Fibroblast of skin of back (primary cell): ENCODE measurements at regions not wholly inside any gene's neighbourhood (a gene's known extent, or its start where the extent isn't known, plus 50 kb on each side); places are given as distances from the start of the nearest gene placed in this dataset.
"Not testable (repeated sequence)": the region's sequence is repeated elsewhere in the genome, so short reads cannot be mapped to it uniquely, and the experiment has no call there.

Experiments
- DNase-seq: peaks from one replicate; pipeline ENCODE4 v3.0.0-alpha.2; 2013

DNA sequence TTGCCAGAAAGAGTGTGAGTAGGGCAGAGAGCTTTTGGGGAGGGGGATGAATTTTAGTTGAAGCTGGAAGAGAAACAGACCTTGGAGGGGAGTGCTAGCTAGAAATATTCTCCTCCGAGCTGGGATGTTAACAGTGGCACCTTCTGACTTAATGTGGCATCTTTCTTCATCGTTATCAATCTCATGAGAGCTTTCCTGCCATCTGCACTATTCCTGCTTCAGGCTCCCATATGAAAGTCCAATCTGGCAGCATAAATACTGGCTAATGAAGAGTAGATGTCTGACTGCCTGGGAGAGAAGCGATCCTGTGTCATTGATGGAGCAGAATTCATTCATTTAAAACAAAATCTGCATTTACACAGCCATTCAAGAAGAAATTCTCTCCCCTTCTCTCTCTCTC lies 284.5 kb downstream of the TMEM38B start:
- no peak for DNase-seq

GRCh38 chr9:105979290-105979689 lies 284.9 kb downstream of the TMEM38B start:
- no peak for DNase-seq

DNA sequence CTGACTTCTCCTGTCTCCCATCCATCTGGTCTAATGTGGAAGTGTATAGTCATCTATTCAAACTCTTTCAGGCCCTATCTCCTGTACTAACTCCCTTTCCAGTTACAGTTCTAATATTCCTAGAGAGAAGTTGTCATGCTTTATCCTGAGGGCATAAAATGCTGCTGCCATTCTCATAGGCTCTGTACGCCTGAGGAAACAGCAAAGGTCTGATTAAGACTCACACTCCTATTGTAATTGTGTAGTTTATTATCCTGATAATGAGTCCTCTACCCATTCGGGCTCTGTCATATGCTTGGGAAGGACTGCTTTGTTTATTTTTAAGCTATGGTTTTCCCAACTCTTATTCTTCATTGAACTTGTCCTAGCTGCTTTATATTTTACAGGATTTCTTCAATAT lies 290.4 kb downstream of the TMEM38B start:
- DNase-seq = no peak

GRCh38 chr9:105993116-105993854 lies 298.9 kb downstream of the TMEM38B start:
- DNase-seq = no peak

DNA sequence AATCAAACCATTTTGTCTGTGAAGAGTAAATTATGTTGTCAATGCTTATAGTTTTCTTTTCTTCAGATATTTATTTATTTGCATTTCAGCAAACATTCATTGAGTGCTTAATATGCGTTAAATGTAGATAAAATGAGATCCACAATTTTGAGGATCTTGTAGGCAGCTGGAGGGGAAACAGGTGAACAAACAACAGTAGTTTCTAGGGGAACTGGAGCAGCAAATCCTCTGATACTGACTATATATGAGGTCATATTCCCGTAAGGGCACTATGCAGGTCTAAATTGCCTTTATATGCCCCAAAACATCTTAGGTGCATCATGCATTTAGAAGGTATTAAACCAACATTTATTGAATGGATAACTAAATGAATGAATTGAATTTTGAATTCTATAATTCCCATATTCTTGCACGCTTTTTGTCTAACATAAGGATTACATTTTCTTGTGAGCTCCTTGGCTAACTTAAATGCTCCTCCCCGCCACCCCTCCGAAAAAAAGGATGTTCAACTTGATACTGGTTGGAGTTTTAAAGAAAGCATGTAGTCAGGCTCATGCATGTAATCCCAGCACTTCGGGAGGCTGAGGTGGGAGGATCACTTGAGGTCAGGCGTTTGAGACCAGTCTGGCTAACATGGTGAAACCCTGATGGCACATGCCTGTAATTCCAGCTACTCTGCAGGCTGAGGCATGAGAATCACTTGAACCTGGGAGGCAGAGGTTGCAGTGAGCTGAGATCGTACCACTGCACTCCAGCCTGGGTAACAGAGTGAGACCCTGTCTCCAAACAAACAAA lies 299.8 kb downstream of the TMEM38B start:
- DNase-seq = no peak

- DNase-seq = peak; percentile 52
Observed at GRCh38 chr9:105994970-105995369, 300.6 kb downstream of the TMEM38B start.

- DNase-seq = no peak
Observed at GRCh38 chr9:106017198-106017740, 322.9 kb downstream of the TMEM38B start.

DNA sequence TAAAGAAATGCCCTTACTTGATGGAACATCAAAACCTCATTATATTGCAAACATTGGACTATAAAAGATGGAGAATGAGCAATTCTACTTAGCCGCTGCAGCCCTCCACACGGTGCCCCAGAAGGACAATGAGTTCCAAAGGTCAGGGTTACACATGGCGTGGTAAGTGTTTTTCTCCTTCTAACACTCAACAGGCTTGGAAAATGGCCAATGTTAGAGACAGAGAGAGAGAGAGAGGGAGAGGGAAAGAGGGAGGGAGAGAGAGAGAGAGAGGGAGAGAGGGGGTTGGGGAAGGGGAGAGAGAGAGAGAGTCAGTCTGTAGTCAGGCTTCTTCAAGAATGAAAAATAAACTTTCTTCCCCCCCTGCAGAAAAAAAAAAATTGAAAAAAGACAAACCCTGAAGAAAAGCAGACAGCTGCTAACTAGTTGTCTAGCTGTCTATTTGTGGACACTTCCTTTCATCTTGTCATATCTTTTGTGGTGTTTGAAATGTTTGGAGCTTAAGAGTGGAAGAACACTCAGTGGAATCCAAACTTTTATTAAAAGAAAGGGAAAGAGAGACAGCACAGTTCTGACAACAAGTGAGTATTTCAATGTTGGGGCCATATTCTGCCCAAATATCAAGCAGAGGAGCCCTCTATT lies 324.8 kb downstream of the TMEM38B start:
- DNase-seq = no peak

GRCh38 chr9:106019702-106020101 lies 325.4 kb downstream of the TMEM38B start:
- DNase-seq = no peak

DNA sequence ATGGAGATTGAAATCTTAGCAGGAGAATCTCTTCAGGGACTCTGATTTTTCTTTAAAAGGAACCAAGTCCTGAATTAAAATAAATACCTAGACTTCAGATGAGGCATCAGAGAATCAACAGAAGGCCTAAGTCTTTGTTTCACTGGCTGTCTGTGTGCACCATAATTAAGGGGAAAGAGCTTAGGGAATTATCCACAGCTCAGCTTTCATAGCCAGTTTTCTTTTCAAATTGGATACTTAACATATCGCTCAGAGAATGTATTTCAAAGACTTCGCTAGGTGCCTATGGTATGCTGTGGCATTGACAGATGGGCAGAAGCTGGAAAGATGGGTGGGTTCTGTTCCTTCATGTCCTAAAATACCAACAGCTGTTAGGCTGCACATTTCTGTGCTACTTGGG lies 325.8 kb downstream of the TMEM38B start:
- no peak for DNase-seq

GRCh38 chr9:106023455-106023854 lies 329.1 kb downstream of the TMEM38B start:
- DNase-seq = no peak

DNA sequence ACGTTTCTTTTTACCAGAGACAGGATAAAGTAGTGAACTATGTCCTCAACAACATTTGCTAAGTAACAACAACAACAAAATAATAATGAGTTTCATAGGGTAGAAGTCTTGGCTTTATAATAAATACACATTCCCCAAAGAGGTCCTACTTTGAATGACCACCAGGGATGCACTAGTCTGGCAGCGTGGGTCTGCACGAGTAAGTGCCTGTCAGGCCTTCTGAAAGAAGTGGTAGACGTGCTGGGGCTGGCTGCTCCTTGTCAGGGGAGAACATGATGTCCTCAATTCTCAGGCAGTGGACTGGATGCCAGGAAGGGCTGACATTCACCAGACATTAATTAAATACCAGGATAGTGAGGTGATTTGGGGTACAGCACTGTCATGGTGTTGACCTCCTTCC lies 331.1 kb downstream of the TMEM38B start:
- no peak for DNase-seq

DNA sequence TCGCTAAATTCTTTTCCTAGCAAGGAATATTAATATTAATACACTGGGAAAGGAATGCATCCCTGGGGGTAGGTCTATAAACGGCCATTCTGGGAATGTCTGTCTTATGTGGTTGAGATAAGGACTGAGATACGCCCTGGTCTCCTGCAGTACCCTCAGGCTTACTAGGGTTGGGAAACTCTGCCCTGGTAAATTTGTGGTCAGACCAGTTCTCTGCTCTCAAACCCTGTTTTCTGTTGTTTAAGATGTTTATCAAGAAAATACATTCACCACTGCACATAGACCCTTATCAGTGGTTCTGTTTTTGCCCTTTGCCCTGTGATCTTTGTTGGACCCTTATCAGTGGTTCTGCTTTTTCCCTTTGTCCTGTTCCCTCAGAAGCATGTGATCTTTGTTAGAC lies 335.8 kb downstream of the TMEM38B start:
- not testable (repeated sequence) for DNase-seq

- DNase-seq = no peak
Observed at GRCh38 chr9:106032978-106033377, 338.6 kb downstream of the TMEM38B start.

DNA sequence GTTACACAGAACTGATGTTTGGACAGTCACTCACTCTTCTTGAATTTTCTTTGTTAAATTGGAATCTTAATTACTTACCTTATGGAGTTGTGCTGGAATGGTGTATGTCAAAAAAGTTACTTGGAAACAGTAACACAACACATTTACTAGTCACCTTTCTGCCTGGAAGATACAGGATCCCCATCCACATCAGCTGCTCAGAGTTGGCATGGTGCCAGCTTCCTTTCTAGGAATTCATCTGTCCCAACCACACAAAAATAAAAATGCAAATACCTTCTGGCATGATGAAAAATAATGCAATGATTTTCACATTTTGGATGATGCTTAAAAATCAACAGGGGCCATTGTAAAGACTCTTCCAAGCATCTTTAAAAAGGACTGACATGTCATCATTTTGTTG lies 341.5 kb downstream of the TMEM38B start:
- no peak for DNase-seq

DNA sequence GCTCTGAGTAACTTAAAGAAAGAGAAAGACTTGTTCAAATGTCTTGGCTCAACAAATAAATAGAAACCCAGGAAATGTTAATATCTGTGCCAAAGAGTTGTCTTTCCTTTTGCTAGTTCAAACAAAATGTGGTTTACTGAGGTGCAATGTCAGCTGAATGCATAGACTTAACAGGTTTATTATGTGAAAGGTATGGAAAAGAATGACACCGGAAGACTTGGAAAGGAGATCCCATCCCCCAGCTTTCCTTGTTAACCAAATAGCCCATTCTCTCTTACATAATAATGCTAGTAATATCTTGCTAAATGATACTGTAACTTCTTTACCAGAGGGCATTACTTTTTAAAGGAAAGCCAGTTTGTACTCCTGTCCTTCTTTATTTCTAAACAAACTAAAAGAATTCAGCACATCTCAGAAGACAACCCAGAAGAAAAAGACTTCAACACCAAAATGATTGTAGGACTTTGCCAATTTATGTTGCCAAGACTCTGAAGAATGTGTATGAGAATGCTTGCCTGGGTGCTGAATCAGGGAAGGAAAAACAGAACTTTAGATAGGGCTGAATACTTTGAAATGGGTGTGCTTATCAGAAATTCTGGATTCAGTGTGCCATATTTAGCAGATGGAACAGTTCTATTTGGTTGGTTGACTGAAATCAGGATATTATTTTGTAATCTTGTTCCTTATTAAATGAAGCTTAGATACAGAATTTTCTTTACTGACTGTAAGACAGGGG lies 344.1 kb downstream of the TMEM38B start:
- DNase-seq = peak; percentile 3

DNA sequence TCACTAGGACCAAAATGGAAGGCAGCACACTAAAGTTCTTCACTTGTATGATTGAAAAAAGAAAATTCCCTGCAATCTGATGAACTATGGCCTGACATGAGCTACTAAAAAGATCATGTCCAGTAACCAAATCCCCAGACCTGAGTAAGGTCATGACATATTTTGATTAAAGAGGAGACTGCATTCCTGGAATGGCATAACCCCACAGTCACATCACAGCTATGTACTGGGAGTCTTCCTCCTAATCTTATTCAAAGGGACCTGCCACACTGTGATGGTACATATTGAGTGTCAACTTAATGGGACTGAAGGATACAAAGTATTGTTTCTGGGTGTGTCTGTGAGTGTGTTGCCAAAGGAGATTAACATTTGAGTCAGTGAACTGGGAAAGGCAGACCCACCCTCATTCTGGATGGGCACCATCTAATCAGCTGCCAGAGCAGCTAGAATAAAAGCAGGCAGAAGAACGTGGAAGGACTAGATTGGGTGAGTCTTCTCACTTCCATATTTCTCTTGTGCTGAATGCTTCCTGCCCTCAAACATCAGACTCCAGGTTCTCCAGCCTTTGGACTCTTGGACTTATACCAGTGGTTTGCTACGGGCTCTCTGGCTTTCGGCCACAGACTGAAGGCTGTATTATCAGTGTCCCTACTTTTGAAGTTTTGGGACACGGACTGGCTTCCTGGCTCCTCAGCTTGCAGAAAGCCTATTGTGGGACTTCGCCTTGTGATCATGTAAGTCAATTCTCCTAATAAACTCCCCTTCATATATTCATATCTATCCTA lies 345.0 kb downstream of the TMEM38B start:
- DNase-seq = no peak

DNA sequence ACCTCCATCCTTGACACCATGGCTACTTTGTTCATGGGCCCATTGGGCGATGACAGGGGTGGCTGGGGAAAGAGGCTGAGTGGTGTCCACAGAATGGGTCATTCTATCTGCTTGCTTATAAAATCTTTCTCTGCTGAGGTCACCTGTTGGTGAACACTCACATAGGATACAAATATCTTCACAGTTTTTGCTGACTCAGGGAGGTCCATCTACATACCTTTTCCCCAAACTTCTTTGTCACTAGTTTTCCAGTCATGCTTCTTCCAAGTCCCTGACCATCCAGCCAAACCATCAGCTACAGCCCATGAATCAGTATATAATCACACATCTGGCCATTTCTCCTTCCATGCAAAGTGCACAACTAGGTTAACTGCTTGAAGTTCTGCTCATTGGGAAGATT lies 347.6 kb downstream of the TMEM38B start:
- DNase-seq = not testable (repeated sequence)

DNA sequence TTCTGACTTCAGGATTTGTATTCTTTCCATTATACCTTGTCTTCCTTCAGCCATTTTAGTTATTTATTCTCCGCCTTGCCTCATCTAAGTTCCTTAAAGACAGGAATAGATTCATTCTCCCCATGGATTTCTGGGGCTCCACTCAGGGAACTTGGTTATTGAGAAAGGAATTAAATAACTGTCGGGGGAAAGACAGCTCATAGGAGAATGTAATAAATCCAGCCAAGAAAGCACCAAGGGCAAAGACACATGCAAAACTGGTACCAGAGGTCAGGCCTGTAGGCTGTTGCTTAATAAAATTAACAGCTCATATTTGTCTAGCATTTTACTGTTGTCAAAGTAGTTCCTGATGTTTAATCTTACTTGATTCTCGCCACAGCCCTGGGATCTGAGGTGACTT lies 357.2 kb downstream of the TMEM38B start:
- no peak for DNase-seq

GRCh38 chr9:106052166-106052565 lies 357.8 kb downstream of the TMEM38B start:
- no peak for DNase-seq

DNA sequence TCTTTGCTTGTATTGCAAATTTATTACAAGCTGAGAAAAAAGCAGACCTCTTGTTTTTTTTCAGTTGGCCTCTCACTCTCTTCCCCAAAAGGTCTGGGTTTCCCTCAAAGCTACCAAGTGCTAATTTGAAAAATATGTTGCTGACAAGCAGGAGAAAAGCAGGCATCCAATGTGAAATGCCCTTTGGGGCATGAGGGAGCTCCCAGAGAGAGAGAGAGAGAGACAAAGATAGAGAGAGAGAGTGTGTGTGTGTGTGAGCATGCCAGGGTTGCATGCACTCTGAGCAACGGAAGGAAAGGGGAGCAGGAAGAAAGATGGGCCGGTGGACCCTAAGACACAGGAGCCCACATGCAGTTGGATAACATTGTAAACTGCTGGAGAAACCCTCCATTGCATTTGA lies 358.4 kb downstream of the TMEM38B start:
- DNase-seq = no peak

DNA sequence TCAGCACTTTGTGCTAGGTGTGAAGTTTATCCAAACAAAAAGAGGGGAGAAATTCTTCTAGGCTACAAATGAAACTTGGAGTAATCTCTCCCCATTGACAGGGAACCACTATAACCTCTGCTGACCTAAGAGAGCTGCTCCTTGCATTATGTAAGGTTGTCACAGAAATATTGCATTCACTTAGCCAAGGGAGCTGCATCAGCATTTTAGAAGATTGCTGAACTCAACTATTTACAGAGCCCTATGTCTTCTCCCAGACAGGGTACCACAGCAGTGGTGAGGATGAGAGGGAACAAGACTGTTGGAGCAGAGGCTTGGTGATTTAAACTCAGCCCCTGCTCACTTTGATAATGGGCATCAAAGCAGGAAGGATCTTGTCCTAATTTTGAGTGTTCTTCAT lies 362.0 kb downstream of the TMEM38B start:
- no peak for DNase-seq
